HepG2 (cell line): ENCODE measurements at regions not wholly inside any gene's neighbourhood (a gene's known extent, or its start where the extent isn't known, plus 50 kb on each side); places are given as distances from the start of the nearest gene placed in this dataset.
"Not testable (repeated sequence)": the region's sequence is repeated elsewhere in the genome, so short reads cannot be mapped to it uniquely, and the experiment has no call there.

ENCODE experiments used
- ATAC-seq: fragments of 200-7000 bp; cut with Tn5 transposase; 3 replicates; pipeline ENCODE4 v1.9.1; 2020; ENCODE audit warnings: mild to moderate bottlenecking, moderate library complexity
- BruUV-seq: library from RNA; stranded (reverse); fragments of 400-500 nt; replicated peaks from 2 replicates; lab custom pipeline; 2021; lab: Mats Ljungman, UMichigan
- CTCF ChIA-PET: fragments of 300-600 bp; formaldehyde crosslinking; extraction: SDS; loops from one replicate; lab custom pipeline; 2021; ENCODE audit warnings: low total read pairs, inconsistent platforms, low intra/inter-chr PET ratio; lab: Yijun Ruan, JAX
- POLR2A ChIA-PET: fragments of 350-600 bp; sonication (Branson Sonifier 250); formaldehyde crosslinking; loops from one replicate; lab custom pipeline; 2020; ENCODE audit warnings: antibody characterized with exemption, inconsistent platforms; lab: Yijun Ruan, JAX
- DNase-seq: peaks from one replicate; pipeline ENCODE4 v3.0.0-alpha.2; 2015; ENCODE audit warnings: low spot score
- FAIRE-seq: peaks from 3 replicates; lab custom pipeline; 2011; peaks lifted over from hg19 to GRCh38; lab: Jason Lieb, UNC
- H2AFZ ChIP-seq: one replicate; pipeline ENCODE4 v1.6.1; 2011; ENCODE audit warnings: low read length, inconsistent platforms
- H3K27ac ChIP-seq: fragments of 300-600 bp; 3 replicates; pipeline ENCODE4 v1.8.0; 2011; ENCODE audit warnings: mixed run types, mild to moderate bottlenecking, mixed read lengths, low read length, inconsistent platforms; ENCODE audit not compliant: insufficient read depth; ENCODE audit errors: extremely low read length
- H3K27me3 ChIP-seq, 2 experiments: fragments of 200-600 bp in 1 of 2; 2 replicates in 1 of 2; 3 replicates in 1 of 2; pipeline versions ENCODE4 v1.6.0 to v1.8.0; 2011; ENCODE audit warnings: low read length in 2 of 2, mild to moderate bottlenecking in 2 of 2, moderate library complexity in 2 of 2, inconsistent platforms in 1 of 2; ENCODE audit not compliant: insufficient read depth in 2 of 2, control insufficient read depth in 1 of 2
- H3K36me3 ChIP-seq, 2 experiments: fragments of 200-600 bp in 1 of 2; replicated peaks in 1 of 2; 2 replicates in 1 of 2; 3 replicates in 1 of 2; pipeline versions ENCODE4 v1.5.1 to v1.8.0; 2011; ENCODE audit warnings: low read length in 2 of 2, inconsistent platforms in 1 of 2; ENCODE audit not compliant: insufficient read depth in 2 of 2, control insufficient read depth in 1 of 2
- H3K4me1 ChIP-seq: 2 replicates; pipeline ENCODE4 v1.5.1; 2012; ENCODE audit warnings: low read length, inconsistent platforms; ENCODE audit not compliant: insufficient read depth
- H3K4me2 ChIP-seq: 2 replicates; pipeline ENCODE4 v1.6.0; 2011; ENCODE audit warnings: low read depth, low read length, inconsistent platforms
- H3K4me3 ChIP-seq, 3 experiments: fragments of 200-600 bp in 1 of 3; sonication (generic), shearing (Covaris generic) in 1 of 3; replicated peaks in 1 of 3; 2 replicates each; pipeline ENCODE4 v1.5.1; 2011 to 2016; ENCODE audit warnings: low read length in 3 of 3, inconsistent platforms in 2 of 3, low read depth in 2 of 3, mild to moderate bottlenecking in 2 of 3, control low read depth in 1 of 3, mixed read lengths in 1 of 3; ENCODE audit not compliant: insufficient read depth in 1 of 3
- H3K79me2 ChIP-seq: one replicate; pipeline ENCODE4 v1.6.1; 2011; ENCODE audit warnings: low read length, inconsistent platforms; ENCODE audit not compliant: insufficient read depth
- H3K9ac ChIP-seq: 2 replicates; pipeline ENCODE4 v1.6.0; 2011; ENCODE audit warnings: mild to moderate bottlenecking, low read depth, low read length, inconsistent platforms; ENCODE audit not compliant: insufficient read depth
- H3K9me3 ChIP-seq: 2 replicates; pipeline ENCODE4 v1.5.1; 2012; ENCODE audit warnings: mild to moderate bottlenecking, low read length
- H4K20me1 ChIP-seq: 2 replicates; pipeline ENCODE4 v1.6.0; 2011; ENCODE audit warnings: inconsistent platforms, mild to moderate bottlenecking, low read length, moderate library complexity; ENCODE audit not compliant: insufficient read depth
- ELF1 ChIP-seq: sonication (generic); formaldehyde crosslinking; IDR thresholded peaks from 2 replicates; pipeline ENCODE4 v1.4.0; 2020; ENCODE audit warnings: missing genetic modification reagents
- HMGA1 ChIP-seq: sonication (generic); formaldehyde crosslinking; conservative IDR thresholded peaks from 2 replicates; pipeline ENCODE4 v1.4.0; 2020; ENCODE audit warnings: missing genetic modification reagents
- KLF9 ChIP-seq: IDR thresholded peaks from 2 replicates; pipeline ENCODE4 v1.6.1; 2016; ENCODE audit warnings: low read depth
- SAP130 ChIP-seq: IDR thresholded peaks from 2 replicates; pipeline ENCODE4 v1.6.1; 2016; ENCODE audit warnings: low read depth
- ZNF75D ChIP-seq: sonication (generic); formaldehyde crosslinking; IDR thresholded peaks from 2 replicates; pipeline ENCODE4 v1.8.1; 2023; ENCODE audit warnings: missing genetic modification reagents, mild to moderate bottlenecking, borderline replicate concordance
- ZSCAN30 ChIP-seq: sonication (generic); formaldehyde crosslinking; IDR thresholded peaks from 2 replicates; pipeline ENCODE4 v1.5.0; 2020; ENCODE audit warnings: mild to moderate bottlenecking, missing genetic modification reagents
- WGBS: methylation state at CpG from one replicate; pipeline ENCODE4 v1.1.6; 2017; ENCODE audit warnings: low lambda C conversion rate; 5-methylcytosine and 5-hydroxymethylcytosine counted together
- in situ Hi-C: cut with HindIII; loops from 2 replicates; pipeline ENCODE4 v1.10.0; 2017; ENCODE audit warnings: low pct_unique_long_range_greater_than_20kb; ENCODE audit not compliant: extremely low pct_ligation_motif_present
- intact Hi-C: fragments of 100-400 bp; cut with micrococcal nuclease; formaldehyde crosslinking; loops from one replicate; pipeline ENCODE4 v1.10.0; 2022; ENCODE audit not compliant: unreplicated experiment

- Histone ChIP-seq H3K27ac (no peak overlapping the region), H3K4me2 (no peak overlapping the region), H3K79me2 (no peaks in the 10 kb centered on the region), H3K9me3 (peaks cover 57% of the 10 kb centered on the region), H2AFZ (no peak overlapping the region), H4K20me1 (no peaks in the 10 kb centered on the region), H3K27me3 (no peaks in the 10 kb centered on the region), H3K4me3 (no peak overlapping the region), H3K9ac (no peak overlapping the region), H3K4me1 (no peaks in the 10 kb centered on the region), H3K36me3 (no peaks in the 10 kb centered on the region)
- DNase-seq: no peak
- TF ChIP-seq HMGA1: no peak
- no peak for TF ChIP-seq SAP130 (CRISPR knock-in tag)
- no peak for TF ChIP-seq ZSCAN30
- no peak for TF ChIP-seq KLF9 (CRISPR knock-in tag)
- TF ChIP-seq ELF1: no peak
- TF ChIP-seq ZNF75D (CRISPR knock-in tag): no peak
- intact Hi-C loops: no loop called here
- FAIRE-seq: no peak
- ChIA-PET CTCF (no interaction called here), POLR2A (no interaction called here)
- ATAC-seq: no peak
- no TSS peak for BruUV-seq
- in situ Hi-C loops: loop anchor here (25.0 kb wide), 1 partner anchor 757 kb away; no protein-coding TSS in a partner anchor
- WGBS: 8% methylated on average over 9 of the region's 9 CpGs
Measured at GRCh38 chr19:27955485-27956480, 1257.2 kb downstream of the UQCRFS1 start.

GRCh38 chr19:27942607-27943006 is 1270.3 kb downstream of the UQCRFS1 start:
- intact Hi-C loops, CTCF ChIA-PET: not testable (repeated sequence)

More at GRCh38 chr19:27942607-27943006, 1270.3 kb downstream of the UQCRFS1 start:
- POLR2A ChIA-PET, DNase-seq, H3K9ac ChIP-seq, H3K4me3 ChIP-seq, H3K79me2 ChIP-seq, ATAC-seq, H3K36me3 ChIP-seq, in situ Hi-C loops, H4K20me1 ChIP-seq, H2AFZ ChIP-seq, H3K4me1 ChIP-seq, H3K4me2 ChIP-seq, FAIRE-seq, H3K27ac ChIP-seq, H3K27me3 ChIP-seq, BruUV-seq: not testable (repeated sequence)
- 47% methylated on average over 4 of the region's 4 CpGs for WGBS
- H3K9me3 ChIP-seq: peaks cover 60% of the 10 kb centered on the region
